HL-60 (cell line): ENCODE measurements at regions not wholly inside any gene's neighbourhood (a gene's known extent, or its start where the extent isn't known, plus 50 kb on each side); places are given as distances from the start of the nearest gene placed in this dataset.

Source experiments
- DNase-seq, 2 experiments: peaks; one replicate each; pipeline ENCODE4 v3.0.0-alpha.2; 2010 to 2020; ENCODE audit warnings: low read depth in 1 of 2, low spot score in 1 of 2
- H3K27ac ChIP-seq: fragments of 250-450 bp; sonication (Bioruptor Pico); replicated peaks from 2 replicates; pipeline ENCODE4 v1.5.1; 2020; ENCODE audit warnings: mild to moderate bottlenecking, moderate library complexity
- H3K27me3 ChIP-seq: fragments of 250-450 bp; sonication (Bioruptor Pico); 2 replicates; pipeline ENCODE4 v1.5.1; 2021; ENCODE audit warnings: mild to moderate bottlenecking, moderate library complexity; ENCODE audit not compliant: insufficient read depth, poor library complexity, severe bottlenecking
- H3K4me3 ChIP-seq: replicated peaks from 2 replicates; pipeline ENCODE4 v1.5.1; 2011; ENCODE audit warnings: mild to moderate bottlenecking, control low read depth, low read length; ENCODE audit not compliant: insufficient read depth
- GABPA ChIP-seq: IDR thresholded peaks from 2 replicates; pipeline ENCODE4 v1.6.1; 2012; ENCODE audit warnings: low read depth
- POLR2AphosphoS5 ChIP-seq: IDR thresholded peaks from 2 replicates; pipeline ENCODE4 v1.6.1; 2012; ENCODE audit warnings: low read depth
- SPI1 ChIP-seq: IDR thresholded peaks from 2 replicates; pipeline ENCODE4 v1.6.1; 2012; ENCODE audit warnings: low read depth, mild to moderate bottlenecking, borderline replicate concordance
- TF ChIP-seq, protein P1 (sequence below): IDR thresholded peaks from one replicate; pipeline ENCODE4 v1.5.1; 2011; ENCODE audit warnings: low read length, control low read depth, inconsistent platforms; ENCODE audit not compliant: insufficient read depth
- TF ChIP-seq, protein P2 (sequence below): IDR thresholded peaks from 2 replicates; pipeline ENCODE4 v1.6.1; 2012; ENCODE audit warnings: low read depth; ENCODE audit not compliant: insufficient replicate concordance

DNA sequence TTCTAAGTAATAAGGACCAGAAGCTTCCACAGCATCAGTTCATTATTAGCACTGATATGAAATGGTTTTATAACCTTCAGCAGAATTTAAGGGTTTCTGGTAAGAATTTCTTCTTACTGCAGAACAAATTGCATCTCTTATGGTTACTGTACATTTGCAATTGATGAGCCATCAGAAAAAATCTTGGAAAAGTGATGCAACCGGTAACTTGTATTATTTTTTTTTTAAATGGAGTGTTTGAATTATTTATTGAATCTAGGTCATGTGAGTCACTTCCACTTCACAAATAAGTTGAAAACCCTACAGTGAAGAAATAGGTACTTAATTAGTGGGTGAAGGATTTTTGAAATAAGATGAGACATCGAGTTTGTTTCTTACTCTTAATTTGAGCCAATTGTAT is 786.0 kb downstream of the TUSC7 start:
- no peak for DNase-seq
- TF ChIP-seq GABPA (no peak), POLR2AphosphoS5 (no peak), SPI1 (no peak)
- TF ChIP-seq, protein P1, sequence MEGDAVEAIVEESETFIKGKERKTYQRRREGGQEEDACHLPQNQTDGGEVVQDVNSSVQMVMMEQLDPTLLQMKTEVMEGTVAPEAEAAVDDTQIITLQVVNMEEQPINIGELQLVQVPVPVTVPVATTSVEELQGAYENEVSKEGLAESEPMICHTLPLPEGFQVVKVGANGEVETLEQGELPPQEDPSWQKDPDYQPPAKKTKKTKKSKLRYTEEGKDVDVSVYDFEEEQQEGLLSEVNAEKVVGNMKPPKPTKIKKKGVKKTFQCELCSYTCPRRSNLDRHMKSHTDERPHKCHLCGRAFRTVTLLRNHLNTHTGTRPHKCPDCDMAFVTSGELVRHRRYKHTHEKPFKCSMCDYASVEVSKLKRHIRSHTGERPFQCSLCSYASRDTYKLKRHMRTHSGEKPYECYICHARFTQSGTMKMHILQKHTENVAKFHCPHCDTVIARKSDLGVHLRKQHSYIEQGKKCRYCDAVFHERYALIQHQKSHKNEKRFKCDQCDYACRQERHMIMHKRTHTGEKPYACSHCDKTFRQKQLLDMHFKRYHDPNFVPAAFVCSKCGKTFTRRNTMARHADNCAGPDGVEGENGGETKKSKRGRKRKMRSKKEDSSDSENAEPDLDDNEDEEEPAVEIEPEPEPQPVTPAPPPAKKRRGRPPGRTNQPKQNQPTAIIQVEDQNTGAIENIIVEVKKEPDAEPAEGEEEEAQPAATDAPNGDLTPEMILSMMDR, result no peak
- TF ChIP-seq, protein P2, sequence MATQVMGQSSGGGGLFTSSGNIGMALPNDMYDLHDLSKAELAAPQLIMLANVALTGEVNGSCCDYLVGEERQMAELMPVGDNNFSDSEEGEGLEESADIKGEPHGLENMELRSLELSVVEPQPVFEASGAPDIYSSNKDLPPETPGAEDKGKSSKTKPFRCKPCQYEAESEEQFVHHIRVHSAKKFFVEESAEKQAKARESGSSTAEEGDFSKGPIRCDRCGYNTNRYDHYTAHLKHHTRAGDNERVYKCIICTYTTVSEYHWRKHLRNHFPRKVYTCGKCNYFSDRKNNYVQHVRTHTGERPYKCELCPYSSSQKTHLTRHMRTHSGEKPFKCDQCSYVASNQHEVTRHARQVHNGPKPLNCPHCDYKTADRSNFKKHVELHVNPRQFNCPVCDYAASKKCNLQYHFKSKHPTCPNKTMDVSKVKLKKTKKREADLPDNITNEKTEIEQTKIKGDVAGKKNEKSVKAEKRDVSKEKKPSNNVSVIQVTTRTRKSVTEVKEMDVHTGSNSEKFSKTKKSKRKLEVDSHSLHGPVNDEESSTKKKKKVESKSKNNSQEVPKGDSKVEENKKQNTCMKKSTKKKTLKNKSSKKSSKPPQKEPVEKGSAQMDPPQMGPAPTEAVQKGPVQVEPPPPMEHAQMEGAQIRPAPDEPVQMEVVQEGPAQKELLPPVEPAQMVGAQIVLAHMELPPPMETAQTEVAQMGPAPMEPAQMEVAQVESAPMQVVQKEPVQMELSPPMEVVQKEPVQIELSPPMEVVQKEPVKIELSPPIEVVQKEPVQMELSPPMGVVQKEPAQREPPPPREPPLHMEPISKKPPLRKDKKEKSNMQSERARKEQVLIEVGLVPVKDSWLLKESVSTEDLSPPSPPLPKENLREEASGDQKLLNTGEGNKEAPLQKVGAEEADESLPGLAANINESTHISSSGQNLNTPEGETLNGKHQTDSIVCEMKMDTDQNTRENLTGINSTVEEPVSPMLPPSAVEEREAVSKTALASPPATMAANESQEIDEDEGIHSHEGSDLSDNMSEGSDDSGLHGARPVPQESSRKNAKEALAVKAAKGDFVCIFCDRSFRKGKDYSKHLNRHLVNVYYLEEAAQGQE, result no peak
- H3K4me3 ChIP-seq, result no peak overlapping the region
- no peak overlapping the region for H3K27ac ChIP-seq
- no peaks in the 10 kb centered on the region for H3K27me3 ChIP-seq

DNA sequence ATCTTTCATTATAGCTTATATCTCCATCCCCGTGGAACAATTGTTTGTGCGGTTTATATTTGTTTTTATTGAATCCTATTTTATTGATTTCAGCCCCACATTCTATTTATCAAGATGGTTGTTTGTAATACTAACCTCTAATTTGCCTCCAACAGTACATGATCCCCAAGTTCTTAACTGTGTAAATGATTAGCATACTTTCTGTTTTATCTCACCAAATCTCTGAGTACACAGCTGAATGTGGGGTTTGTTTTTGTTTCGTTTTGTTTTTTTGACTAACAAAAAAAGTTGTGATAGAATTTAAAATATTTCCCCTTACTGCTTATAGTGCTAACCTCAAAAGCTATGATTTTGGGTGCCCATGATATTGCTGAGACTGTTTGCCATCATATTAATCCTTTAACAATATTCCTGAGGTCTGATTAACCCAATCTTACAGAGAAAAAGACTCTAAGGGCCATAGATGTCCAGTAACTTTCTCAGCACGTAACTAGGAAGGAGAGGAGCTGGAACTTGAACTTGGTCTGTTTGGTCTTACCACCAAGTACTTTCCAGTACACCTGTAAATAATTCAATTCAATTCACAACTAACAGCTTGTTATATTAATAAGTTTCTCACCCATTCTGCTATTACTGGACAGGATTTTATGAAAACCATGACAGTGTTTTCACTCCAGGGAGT is 789.8 kb downstream of the TUSC7 start:
- no peak for DNase-seq
- H3K4me3 ChIP-seq, result no peak overlapping the region
- no peaks in the 10 kb centered on the region for H3K27me3 ChIP-seq
- no peak overlapping the region for H3K27ac ChIP-seq
- TF ChIP-seq, protein P2, result no peak
- no peak for TF ChIP-seq SPI1
- TF ChIP-seq, protein P1, result no peak
- no peak for TF ChIP-seq POLR2AphosphoS5
- TF ChIP-seq GABPA, result no peak

DNA sequence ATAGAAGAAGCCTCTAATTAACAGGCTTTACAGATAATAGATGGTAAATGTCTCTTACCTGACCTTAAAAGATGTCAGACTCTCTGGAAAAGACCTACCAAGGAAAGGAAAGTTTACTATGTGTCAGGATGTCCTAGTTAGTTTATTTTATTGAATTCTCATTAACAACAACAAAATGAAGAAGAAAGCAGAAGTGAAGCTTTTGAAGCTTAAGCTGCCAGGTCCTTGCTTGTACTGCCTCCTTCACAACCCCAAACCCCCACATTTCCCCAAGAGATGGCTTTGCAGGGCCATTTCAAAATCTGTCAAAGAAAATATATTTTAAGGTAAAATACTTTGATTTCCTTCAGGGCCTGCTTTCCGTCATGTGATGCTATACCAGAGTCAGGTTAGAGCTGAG is 798.4 kb downstream of the TUSC7 start:
- Histone ChIP-seq H3K27ac (no peak overlapping the region), H3K27me3 (no peaks in the 10 kb centered on the region), H3K4me3 (no peak overlapping the region)
- no peak for DNase-seq
- TF ChIP-seq SPI1 (peak; percentile 73), GABPA (no peak)

DNA sequence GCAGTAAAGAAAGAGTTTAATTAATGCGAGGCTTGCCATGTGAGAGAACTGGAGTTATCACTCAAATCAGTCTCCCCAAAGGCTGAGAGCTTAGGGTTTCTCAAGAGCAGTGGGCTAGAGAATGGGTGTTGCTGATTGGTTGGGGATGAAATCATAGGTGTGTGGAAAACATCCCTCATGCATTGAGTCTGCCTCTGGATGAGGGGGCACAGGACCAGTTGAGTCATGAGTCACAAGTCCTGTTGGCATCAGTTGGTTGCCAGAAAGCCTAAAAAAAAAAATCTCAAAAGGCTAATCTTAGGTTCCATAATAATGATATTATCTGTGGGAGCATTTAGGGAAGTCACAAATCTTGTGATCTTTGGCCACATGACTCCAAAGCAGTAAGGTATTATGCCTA is 800.3 kb downstream of the TUSC7 start:
- Histone ChIP-seq H3K27ac (no peak overlapping the region), H3K27me3 (no peaks in the 10 kb centered on the region), H3K4me3 (no peak overlapping the region)
- TF ChIP-seq POLR2AphosphoS5, result no peak
- no peak for DNase-seq

DNA sequence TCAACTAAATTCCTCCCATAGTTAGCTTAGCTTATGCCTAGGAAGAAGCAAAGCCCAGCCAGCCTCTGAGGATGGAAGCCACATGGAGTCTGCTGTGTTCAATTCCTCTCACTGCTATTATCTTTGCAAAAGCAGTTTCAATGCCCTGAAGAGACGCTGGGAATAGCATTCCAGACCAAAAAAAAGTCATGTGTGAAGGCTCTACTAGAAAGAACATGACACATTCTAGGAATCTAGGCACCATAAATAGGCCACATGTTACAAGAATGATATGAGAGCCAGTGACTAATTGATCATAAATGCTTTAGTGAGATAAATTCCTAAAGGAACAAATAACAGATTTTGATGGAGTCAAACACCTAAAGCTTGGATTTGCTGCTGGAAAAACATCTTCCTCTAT is 800.8 kb downstream of the TUSC7 start:
- no peak overlapping the region for H3K4me3 ChIP-seq
- no peak overlapping the region for H3K27ac ChIP-seq
- TF ChIP-seq GABPA (no peak), SPI1 (no peak), POLR2AphosphoS5 (no peak)
- TF ChIP-seq, protein P1, result no peak
- TF ChIP-seq, protein P2, result no peak
- DNase-seq, result no peak
- no peaks in the 10 kb centered on the region for H3K27me3 ChIP-seq
